H9 (cell line): ENCODE measurements at regions not wholly inside any gene's neighbourhood (a gene's known extent, or its start where the extent isn't known, plus 50 kb on each side); places are given as distances from the start of the nearest gene placed in this dataset.

Experiments
- DNase-seq: peaks from one replicate; pipeline ENCODE4 v3.0.0-alpha.2; 2017
- H2AFZ ChIP-seq: one replicate; pipeline ENCODE4 v1.6.1; 2013; ENCODE audit warnings: mild to moderate bottlenecking, low read length, control low read depth, moderate library complexity
- H2AK5ac ChIP-seq: 2 replicates; pipeline ENCODE4 v1.6.1; 2013; ENCODE audit warnings: low read length, control low read depth, mixed read lengths; ENCODE audit not compliant: insufficient read length
- H2BK120ac ChIP-seq: one replicate; pipeline ENCODE4 v1.6.1; 2013; ENCODE audit warnings: low read depth, mild to moderate bottlenecking, low read length, control low read depth, inconsistent platforms; ENCODE audit not compliant: poor library complexity, severe bottlenecking
- H2BK12ac ChIP-seq: 2 replicates; pipeline ENCODE4 v1.6.1; 2013; ENCODE audit warnings: low read length, control low read depth, mixed read lengths, low read depth; ENCODE audit not compliant: insufficient read length
- H2BK15ac ChIP-seq: 2 replicates; pipeline ENCODE4 v1.6.1; 2013; ENCODE audit warnings: low read depth, low read length, control low read depth
- H2BK20ac ChIP-seq: one replicate; pipeline ENCODE4 v1.6.1; 2013; ENCODE audit warnings: low read depth, mild to moderate bottlenecking, low read length, control low read depth, inconsistent platforms; ENCODE audit not compliant: poor library complexity, severe bottlenecking
- H2BK5ac ChIP-seq: 2 replicates; pipeline ENCODE4 v1.6.1; 2013; ENCODE audit warnings: low read length, control low read depth, mixed read lengths; ENCODE audit not compliant: insufficient read length
- H3K14ac ChIP-seq: 2 replicates; pipeline ENCODE4 v1.6.1; 2013; ENCODE audit warnings: low read length, control low read depth; ENCODE audit not compliant: insufficient read depth
- H3K18ac ChIP-seq: 2 replicates; pipeline ENCODE4 v1.6.1; 2013; ENCODE audit warnings: low read depth, mild to moderate bottlenecking, mixed read lengths, low read length, control low read depth; ENCODE audit not compliant: insufficient read length
- H3K23ac ChIP-seq: 2 replicates; pipeline ENCODE4 v1.6.1; 2013; ENCODE audit warnings: low read length, control low read depth, mixed read lengths, low read depth; ENCODE audit not compliant: insufficient read length
- H3K23me2 ChIP-seq: 2 replicates; pipeline ENCODE4 v1.6.1; 2013; ENCODE audit warnings: low read depth, mild to moderate bottlenecking, mixed read lengths, low read length, control low read depth; ENCODE audit not compliant: insufficient read length, poor library complexity, severe bottlenecking
- H3K27ac ChIP-seq: 2 replicates; pipeline ENCODE4 v1.5.1; 2013; ENCODE audit warnings: low read length, control low read depth, mixed read lengths, low read depth; ENCODE audit not compliant: insufficient read length
- H3K27me3 ChIP-seq: 2 replicates; pipeline ENCODE4 v1.6.1; 2013; ENCODE audit warnings: low read length, control low read depth, inconsistent platforms; ENCODE audit not compliant: insufficient read depth
- H3K4ac ChIP-seq: 2 replicates; pipeline ENCODE4 v1.6.1; 2013; ENCODE audit warnings: low read depth, mild to moderate bottlenecking, control low read depth, inconsistent platforms, low read length, moderate library complexity
- H3K4me1 ChIP-seq: 2 replicates; pipeline ENCODE4 v1.6.1; 2013; ENCODE audit warnings: low read length, control low read depth, inconsistent platforms; ENCODE audit not compliant: insufficient read depth
- H3K4me2 ChIP-seq: 2 replicates; pipeline ENCODE4 v1.6.1; 2013; ENCODE audit warnings: low read length, control low read depth, mixed read lengths; ENCODE audit not compliant: insufficient read length, insufficient read depth
- H3K56ac ChIP-seq: 2 replicates; pipeline ENCODE4 v1.6.1; 2013; ENCODE audit warnings: low read depth, mild to moderate bottlenecking, mixed read lengths, low read length, control low read depth; ENCODE audit not compliant: insufficient read length
- H3K79me1 ChIP-seq: 2 replicates; pipeline ENCODE4 v1.6.1; 2013; ENCODE audit warnings: low read depth, mild to moderate bottlenecking, moderate library complexity, low read length, control low read depth, inconsistent platforms; ENCODE audit not compliant: insufficient read depth, poor library complexity, severe bottlenecking
- H3K79me2 ChIP-seq: 2 replicates; pipeline ENCODE4 v1.6.1; 2013; ENCODE audit warnings: low read length, control low read depth, inconsistent platforms; ENCODE audit not compliant: insufficient read depth
- H3K9ac ChIP-seq: 2 replicates; pipeline ENCODE4 v1.6.1; 2013; ENCODE audit warnings: low read length, control low read depth, mixed read lengths; ENCODE audit not compliant: insufficient read length; ENCODE audit errors: extremely low read depth
- H3K9me3 ChIP-seq: one replicate; pipeline ENCODE4 v1.6.1; 2013; ENCODE audit warnings: low read depth, low read length, inconsistent platforms; ENCODE audit not compliant: control insufficient read depth
- H3T11ph ChIP-seq: one replicate; pipeline ENCODE4 v1.6.1; 2013; ENCODE audit warnings: mild to moderate bottlenecking, low read length, control low read depth, inconsistent platforms
- H4K20me1 ChIP-seq: one replicate; pipeline ENCODE4 v1.6.1; 2013; ENCODE audit not compliant: control insufficient read depth, insufficient read length, insufficient read depth
- H4K5ac ChIP-seq: 2 replicates; pipeline ENCODE4 v1.6.1; 2013; ENCODE audit warnings: low read depth, mild to moderate bottlenecking, mixed read lengths, low read length, control low read depth; ENCODE audit not compliant: insufficient read length
- H4K8ac ChIP-seq: replicated peaks from 2 replicates; pipeline ENCODE4 v1.6.1; 2013; ENCODE audit warnings: low read length, control low read depth, mixed read lengths, low read depth; ENCODE audit not compliant: insufficient read length
- H4K91ac ChIP-seq: 2 replicates; pipeline ENCODE4 v1.6.1; 2013; ENCODE audit warnings: low read depth, mild to moderate bottlenecking, moderate library complexity, mixed read lengths, low read length, control low read depth; ENCODE audit not compliant: insufficient read length
- H3K27ac Mint-ChIP-seq, 3 experiments: 2 replicates in 2 of 3; 3 replicates in 1 of 3; pipeline ENCODE4 v1.8.0; 2020 to 2021; ENCODE audit warnings: mixed read lengths in 3 of 3, mild to moderate bottlenecking in 1 of 3, moderate library complexity in 1 of 3
- H3K27me3 Mint-ChIP-seq: 2 replicates; pipeline ENCODE4 v1.8.0; 2021; ENCODE audit warnings: low read depth, mild to moderate bottlenecking, moderate library complexity, mixed read lengths
- H3K36me3 Mint-ChIP-seq, 3 experiments: 2 replicates in 2 of 3; 3 replicates in 1 of 3; pipeline ENCODE4 v1.8.0; 2020 to 2021; ENCODE audit warnings: low read depth in 3 of 3, mixed read lengths in 3 of 3; ENCODE audit not compliant: insufficient read depth in 1 of 3
- H3K4me1 Mint-ChIP-seq, 2 experiments: 2 replicates each; pipeline ENCODE4 v1.8.0; 2020; ENCODE audit warnings: mixed read lengths in 2 of 2
- H3K4me3 Mint-ChIP-seq, 2 experiments: 2 replicates in 1 of 2; 3 replicates in 1 of 2; pipeline ENCODE4 v1.8.0; 2020 to 2021; ENCODE audit warnings: mild to moderate bottlenecking in 2 of 2, mixed read lengths in 2 of 2, moderate library complexity in 1 of 2
- H3K9me3 Mint-ChIP-seq, 2 experiments: 2 replicates in 1 of 2; 3 replicates in 1 of 2; pipeline ENCODE4 v1.8.0; 2020; ENCODE audit warnings: mild to moderate bottlenecking in 2 of 2, mixed read lengths in 2 of 2, moderate library complexity in 1 of 2
- WGBS: extraction: QIAGEN DNeasy Blood & Tissue Kit; methylation state at CpG from one replicate; pipeline ENCODE4 v1.1.7; 2013; ENCODE audit warnings: missing lambda C conversion rate, low lambda C conversion rate, mixed read lengths; ENCODE audit not compliant: insufficient read length; ENCODE audit errors: extremely low coverage; 5-methylcytosine and 5-hydroxymethylcytosine counted together
- TF ChIP-seq, protein P1 (sequence below): fragments of 200-600 bp; sonication (generic); conservative IDR thresholded peaks from 3 replicates; pipeline ENCODE4 v1.8.0; 2021; ENCODE audit warnings: antibody characterized with exemption, mild to moderate bottlenecking

DNA sequence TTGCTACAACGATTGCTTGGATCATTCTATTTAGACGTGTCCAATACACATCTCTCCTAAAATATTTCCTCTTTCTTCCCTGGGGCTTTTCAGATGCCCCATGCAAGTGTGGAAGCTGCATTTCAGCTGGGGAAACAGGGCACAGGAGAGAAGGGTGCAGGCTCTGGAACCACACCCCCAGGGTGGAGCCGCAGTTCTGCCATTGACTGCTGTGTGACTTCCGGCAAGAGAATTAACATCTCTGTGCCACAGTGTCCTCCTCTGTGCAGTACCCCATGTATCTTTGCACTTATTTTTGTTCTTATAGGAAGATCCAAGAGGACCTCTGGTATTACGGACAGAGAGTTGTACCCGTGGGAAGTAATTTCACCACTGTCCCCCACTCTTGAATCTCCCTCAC lies 405.3 kb upstream of the EEF2KMT start:
- no peak overlapping the region for H2AK5ac ChIP-seq
- H2BK15ac ChIP-seq, result no peak overlapping the region
- no peak overlapping the region for H3K4ac ChIP-seq
- H2BK12ac ChIP-seq, result no peak overlapping the region
- no peak overlapping the region for H3K18ac ChIP-seq
- Mint-ChIP-seq H3K9me3 (peaks cover 0 to 3% of the 10 kb centered on the region in 2 experiments; a peak in 2 of 5 replicates), H3K27ac (no peak overlapping the region), H3K27me3 (peaks cover 3% of the 10 kb centered on the region; the same call in 1 of the 2 replicates), H3K4me3 (no peak overlapping the region), H3K4me1 (peaks cover 20 to 31% of the 10 kb centered on the region in 2 experiments), H3K36me3 (no peaks in the 10 kb centered on the region)
- H3K9me3 ChIP-seq, result no peaks in the 10 kb centered on the region
- H4K91ac ChIP-seq, result no peak overlapping the region
- H3K27ac ChIP-seq, result no peak overlapping the region
- no peak overlapping the region for H2AFZ ChIP-seq
- H3K56ac ChIP-seq, result no peak overlapping the region
- no peak overlapping the region for H3T11ph ChIP-seq
- no peaks in the 10 kb centered on the region for H3K4me1 ChIP-seq
- DNase-seq, result no peak
- no peak overlapping the region for H2BK20ac ChIP-seq
- H3K4me2 ChIP-seq, result no peak overlapping the region
- H3K23ac ChIP-seq, result no peak overlapping the region
- no peaks in the 10 kb centered on the region for H3K79me1 ChIP-seq
- TF ChIP-seq, protein P1, sequence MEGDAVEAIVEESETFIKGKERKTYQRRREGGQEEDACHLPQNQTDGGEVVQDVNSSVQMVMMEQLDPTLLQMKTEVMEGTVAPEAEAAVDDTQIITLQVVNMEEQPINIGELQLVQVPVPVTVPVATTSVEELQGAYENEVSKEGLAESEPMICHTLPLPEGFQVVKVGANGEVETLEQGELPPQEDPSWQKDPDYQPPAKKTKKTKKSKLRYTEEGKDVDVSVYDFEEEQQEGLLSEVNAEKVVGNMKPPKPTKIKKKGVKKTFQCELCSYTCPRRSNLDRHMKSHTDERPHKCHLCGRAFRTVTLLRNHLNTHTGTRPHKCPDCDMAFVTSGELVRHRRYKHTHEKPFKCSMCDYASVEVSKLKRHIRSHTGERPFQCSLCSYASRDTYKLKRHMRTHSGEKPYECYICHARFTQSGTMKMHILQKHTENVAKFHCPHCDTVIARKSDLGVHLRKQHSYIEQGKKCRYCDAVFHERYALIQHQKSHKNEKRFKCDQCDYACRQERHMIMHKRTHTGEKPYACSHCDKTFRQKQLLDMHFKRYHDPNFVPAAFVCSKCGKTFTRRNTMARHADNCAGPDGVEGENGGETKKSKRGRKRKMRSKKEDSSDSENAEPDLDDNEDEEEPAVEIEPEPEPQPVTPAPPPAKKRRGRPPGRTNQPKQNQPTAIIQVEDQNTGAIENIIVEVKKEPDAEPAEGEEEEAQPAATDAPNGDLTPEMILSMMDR, result no peak
- no peak overlapping the region for H2BK120ac ChIP-seq
- no peaks in the 10 kb centered on the region for H4K20me1 ChIP-seq
- H3K9ac ChIP-seq, result no peak overlapping the region
- no peak overlapping the region for H4K8ac ChIP-seq
- H2BK5ac ChIP-seq, result no peak overlapping the region
- WGBS, result no CpG with 5 or more reads among the region's 6 CpGs
- no peaks in the 10 kb centered on the region for H3K79me2 ChIP-seq
- H3K14ac ChIP-seq, result no peak overlapping the region
- no peak overlapping the region for H4K5ac ChIP-seq
- H3K27me3 ChIP-seq, result no peaks in the 10 kb centered on the region
- no peaks in the 10 kb centered on the region for H3K23me2 ChIP-seq
